ENCODE measurements at regions not wholly inside any gene's neighbourhood (a gene's known extent, or its start where the extent isn't known, plus 50 kb on each side); places are given as distances from the start of the nearest gene placed in this dataset.
"Not testable (repeated sequence)": the region's sequence is repeated elsewhere in the genome, so short reads cannot be mapped to it uniquely, and the experiment has no call there.

DNA sequence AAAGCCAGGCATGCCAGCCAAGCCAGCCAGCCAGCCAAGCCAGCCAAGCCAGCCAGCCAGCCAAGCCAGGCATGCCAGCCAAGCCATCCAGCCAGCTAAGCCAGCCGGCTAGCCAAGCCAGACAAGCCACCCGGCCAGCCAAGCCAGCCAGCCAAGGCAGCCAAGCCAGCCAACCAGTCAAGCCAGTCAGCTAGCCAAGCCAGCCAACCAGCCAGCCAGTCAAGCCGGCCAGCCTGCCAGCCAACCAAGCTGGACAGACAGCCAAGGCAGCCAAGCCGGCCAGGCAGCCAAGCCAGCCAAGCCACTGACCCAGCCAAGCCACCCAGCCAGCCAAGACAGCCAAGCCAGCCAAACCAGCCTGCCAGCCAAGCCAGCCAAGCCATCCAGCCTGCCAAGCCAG lies 326.9 kb upstream of the PLGLB2 start:
- BruUV-seq (replicated peaks); intact Hi-C loops (cut with micrococcal nuclease; ENCODE audit: unreplicated experiment); H3K27me3 Mint-ChIP-seq (ENCODE audit: unreplicated experiment); H3K27ac Mint-ChIP-seq (ENCODE audit: unreplicated experiment); CTCF ChIA-PET; H3K9me3 Mint-ChIP-seq (ENCODE audit: low read depth, unreplicated experiment); DNase-seq; H3K4me1 Mint-ChIP-seq (ENCODE audit: low read depth, unreplicated experiment); H3K4me3 Mint-ChIP-seq (ENCODE audit: low read depth, unreplicated experiment); H3K36me3 Mint-ChIP-seq (ENCODE audit: insufficient read depth, unreplicated experiment): not testable (repeated sequence)

DNA sequence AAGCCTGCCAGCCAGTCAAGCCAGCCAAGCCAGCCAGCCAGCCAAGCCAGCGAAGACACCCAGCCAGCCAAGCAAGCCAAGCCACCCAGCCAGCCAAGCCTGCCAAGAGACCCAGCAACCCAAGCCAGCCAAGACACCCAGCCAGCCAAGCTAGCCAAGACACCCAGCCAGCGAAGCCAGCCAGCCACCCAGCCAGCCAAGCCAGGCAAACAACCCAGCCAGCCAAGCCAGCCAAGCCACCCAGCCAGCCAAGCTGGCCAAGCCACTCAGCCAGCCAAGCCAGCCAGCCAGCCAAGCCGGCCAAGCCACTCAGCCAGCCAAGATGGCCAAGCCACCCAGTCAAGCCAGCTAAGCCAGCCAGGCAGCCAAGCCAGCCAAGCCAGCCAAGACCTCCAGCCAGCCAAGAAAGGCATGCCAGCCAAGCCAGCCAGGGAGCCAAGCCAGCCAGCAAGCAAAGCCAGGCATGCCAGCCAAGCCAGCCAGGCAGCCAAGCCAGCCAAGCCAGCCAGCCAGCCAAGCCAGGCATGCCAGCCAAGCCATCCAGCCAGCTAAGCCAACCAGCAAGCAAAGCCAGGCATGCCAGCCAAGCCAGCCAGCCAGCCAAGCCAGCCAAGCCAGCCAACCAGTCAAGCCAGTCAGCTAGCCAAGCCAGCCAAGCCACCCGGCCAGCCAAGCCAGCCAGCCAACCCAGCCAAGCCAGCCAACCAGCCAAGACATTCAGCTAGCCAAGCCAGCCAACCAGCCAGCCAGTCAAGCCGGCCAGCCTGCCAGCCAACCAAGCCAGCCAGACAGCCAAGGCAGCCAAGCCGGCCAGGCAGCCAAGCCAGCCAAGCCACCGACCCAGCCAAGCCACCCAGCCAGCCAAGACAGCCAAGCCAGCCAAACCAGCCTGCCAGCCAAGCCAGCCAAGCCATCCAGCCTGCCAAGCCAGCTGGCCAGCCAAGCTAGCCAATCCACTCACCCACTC lies 323.8 kb upstream of the PLGLB2 start:
- H3K27ac Mint-ChIP-seq (ENCODE audit: unreplicated experiment); H3K4me3 Mint-ChIP-seq (ENCODE audit: low read depth, unreplicated experiment); H3K36me3 Mint-ChIP-seq (ENCODE audit: insufficient read depth, unreplicated experiment); intact Hi-C loops (cut with micrococcal nuclease; ENCODE audit: unreplicated experiment); BruUV-seq (replicated peaks); CTCF ChIA-PET; H3K27me3 Mint-ChIP-seq (ENCODE audit: unreplicated experiment); H3K9me3 Mint-ChIP-seq (ENCODE audit: low read depth, unreplicated experiment); DNase-seq; H3K4me1 Mint-ChIP-seq (ENCODE audit: low read depth, unreplicated experiment): not testable (repeated sequence)

DNA sequence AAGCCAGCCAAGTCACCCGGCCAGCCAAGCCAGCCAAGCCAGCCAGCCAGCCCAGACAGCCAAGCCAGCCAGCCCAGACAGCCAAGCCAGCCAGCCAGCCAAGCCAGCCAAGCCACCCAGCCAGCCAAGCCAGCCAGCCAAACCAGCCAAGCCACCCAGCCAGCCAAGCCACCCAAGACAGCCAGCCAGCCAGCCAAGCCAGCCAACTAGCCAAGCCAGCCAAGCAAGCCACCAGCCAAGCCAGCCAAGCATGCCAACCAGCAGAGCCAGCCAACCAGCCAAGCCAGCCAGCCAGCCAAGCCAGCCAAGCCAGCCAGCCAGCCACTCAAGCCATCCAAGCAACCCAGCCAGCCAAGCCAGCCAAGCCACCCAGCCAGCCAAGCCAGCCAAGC lies 323.1 kb upstream of the PLGLB2 start:
- H3K27me3 Mint-ChIP-seq (ENCODE audit: unreplicated experiment); BruUV-seq (replicated peaks); intact Hi-C loops (cut with micrococcal nuclease; ENCODE audit: unreplicated experiment); CTCF ChIA-PET; DNase-seq; H3K9me3 Mint-ChIP-seq (ENCODE audit: low read depth, unreplicated experiment); H3K4me3 Mint-ChIP-seq (ENCODE audit: low read depth, unreplicated experiment); H3K4me1 Mint-ChIP-seq (ENCODE audit: low read depth, unreplicated experiment); H3K27ac Mint-ChIP-seq (ENCODE audit: unreplicated experiment); H3K36me3 Mint-ChIP-seq (ENCODE audit: insufficient read depth, unreplicated experiment): not testable (repeated sequence)

DNA sequence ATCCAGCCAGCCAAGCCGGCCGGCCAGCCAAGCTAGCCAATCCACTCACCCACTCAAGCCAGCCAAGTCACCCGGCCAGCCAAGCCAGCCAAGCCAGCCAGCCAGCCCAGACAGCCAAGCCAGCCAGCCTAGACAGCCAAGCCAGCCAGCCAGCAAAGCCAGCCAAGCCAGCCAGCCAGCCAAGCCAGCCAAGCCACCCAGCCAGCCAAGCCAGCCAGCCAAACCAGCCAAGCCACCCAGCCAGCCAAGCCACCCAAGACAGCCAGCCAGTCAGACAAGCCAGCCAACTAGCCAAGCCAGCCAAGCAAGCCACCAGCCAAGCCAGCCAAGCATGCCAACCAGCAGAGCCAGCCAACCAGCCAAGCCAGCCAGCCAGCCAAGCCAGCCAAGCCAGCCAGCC lies 322.7 kb upstream of the PLGLB2 start:
- H3K9me3 Mint-ChIP-seq (ENCODE audit: low read depth, unreplicated experiment); H3K4me1 Mint-ChIP-seq (ENCODE audit: low read depth, unreplicated experiment); H3K27me3 Mint-ChIP-seq (ENCODE audit: unreplicated experiment); intact Hi-C loops (cut with micrococcal nuclease; ENCODE audit: unreplicated experiment); H3K27ac Mint-ChIP-seq (ENCODE audit: unreplicated experiment); DNase-seq; H3K4me3 Mint-ChIP-seq (ENCODE audit: low read depth, unreplicated experiment); CTCF ChIA-PET; BruUV-seq (replicated peaks); H3K36me3 Mint-ChIP-seq (ENCODE audit: insufficient read depth, unreplicated experiment): not testable (repeated sequence)

DNA sequence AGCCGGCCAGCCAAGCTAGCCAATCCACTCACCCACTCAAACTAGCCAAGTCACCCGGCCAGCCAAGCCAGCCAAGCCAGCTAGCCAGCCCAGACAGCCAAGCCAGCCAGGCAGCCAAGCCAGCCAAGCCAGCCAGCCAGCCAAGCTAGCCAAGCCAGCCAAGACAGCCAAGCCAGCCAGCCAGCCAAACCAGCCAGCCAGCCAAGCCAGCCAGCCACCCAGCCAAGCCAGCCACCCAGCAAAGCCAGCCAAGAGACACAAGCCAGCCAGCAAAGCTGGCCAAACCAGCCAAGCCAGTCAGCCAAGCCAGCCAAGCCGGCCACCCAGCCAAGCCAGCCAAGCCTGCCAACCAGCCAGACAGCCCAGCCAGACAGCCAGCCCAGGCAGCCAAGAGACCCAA lies 322.2 kb upstream of the PLGLB2 start:
- H3K9me3 Mint-ChIP-seq (ENCODE audit: low read depth, unreplicated experiment); CTCF ChIA-PET; BruUV-seq (replicated peaks): not testable (repeated sequence)

DNA sequence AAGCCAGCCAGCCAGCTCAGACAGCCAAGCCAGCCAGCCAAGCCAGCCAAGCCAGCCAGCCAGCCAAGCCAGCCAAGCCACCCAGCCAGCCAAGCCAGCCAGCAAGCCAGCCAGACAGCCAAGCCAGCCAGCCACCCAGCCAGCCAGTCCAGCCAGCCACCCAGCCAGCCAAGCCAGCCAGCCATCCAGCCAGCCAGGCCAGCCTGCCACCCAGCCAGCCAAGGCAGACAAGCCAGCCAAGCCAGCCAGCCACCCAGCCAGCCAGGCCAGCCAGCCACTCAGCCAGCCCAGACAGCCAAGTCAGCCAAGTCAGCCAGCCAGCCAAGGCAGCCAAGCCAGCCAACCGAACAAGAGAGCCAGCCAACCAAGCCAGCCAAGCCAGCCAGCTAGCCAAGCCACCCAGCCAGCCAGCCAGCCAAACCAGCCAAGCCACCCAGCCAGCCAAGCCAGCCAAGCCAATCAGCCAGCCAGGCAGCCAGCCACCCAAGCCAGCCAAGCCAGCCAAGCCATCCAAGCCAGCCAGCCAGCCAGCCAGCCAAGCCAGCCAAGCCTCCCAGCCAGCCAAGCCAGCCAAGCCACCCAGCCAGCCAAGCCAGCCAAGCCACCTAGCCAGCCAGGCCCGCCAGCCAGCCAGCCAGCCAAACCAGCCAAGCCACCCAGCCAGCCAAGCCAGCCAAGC lies 319.3 kb upstream of the PLGLB2 start:
- H3K36me3 Mint-ChIP-seq (ENCODE audit: insufficient read depth, unreplicated experiment); H3K27ac Mint-ChIP-seq (ENCODE audit: unreplicated experiment); H3K4me1 Mint-ChIP-seq (ENCODE audit: low read depth, unreplicated experiment); H3K27me3 Mint-ChIP-seq (ENCODE audit: unreplicated experiment); BruUV-seq (replicated peaks); H3K9me3 Mint-ChIP-seq (ENCODE audit: low read depth, unreplicated experiment); CTCF ChIA-PET; H3K4me3 Mint-ChIP-seq (ENCODE audit: low read depth, unreplicated experiment); DNase-seq; intact Hi-C loops (cut with micrococcal nuclease; ENCODE audit: unreplicated experiment): not testable (repeated sequence)

More for the DNA sequence above, 322.2 kb upstream of the PLGLB2 start:
- H3K4me3 Mint-ChIP-seq (ENCODE audit: low read depth, unreplicated experiment); H3K4me1 Mint-ChIP-seq (ENCODE audit: low read depth, unreplicated experiment); H3K36me3 Mint-ChIP-seq (ENCODE audit: insufficient read depth, unreplicated experiment); H3K27me3 Mint-ChIP-seq (ENCODE audit: unreplicated experiment); DNase-seq; intact Hi-C loops (cut with micrococcal nuclease; ENCODE audit: unreplicated experiment); H3K27ac Mint-ChIP-seq (ENCODE audit: unreplicated experiment): not testable (repeated sequence)

DNA sequence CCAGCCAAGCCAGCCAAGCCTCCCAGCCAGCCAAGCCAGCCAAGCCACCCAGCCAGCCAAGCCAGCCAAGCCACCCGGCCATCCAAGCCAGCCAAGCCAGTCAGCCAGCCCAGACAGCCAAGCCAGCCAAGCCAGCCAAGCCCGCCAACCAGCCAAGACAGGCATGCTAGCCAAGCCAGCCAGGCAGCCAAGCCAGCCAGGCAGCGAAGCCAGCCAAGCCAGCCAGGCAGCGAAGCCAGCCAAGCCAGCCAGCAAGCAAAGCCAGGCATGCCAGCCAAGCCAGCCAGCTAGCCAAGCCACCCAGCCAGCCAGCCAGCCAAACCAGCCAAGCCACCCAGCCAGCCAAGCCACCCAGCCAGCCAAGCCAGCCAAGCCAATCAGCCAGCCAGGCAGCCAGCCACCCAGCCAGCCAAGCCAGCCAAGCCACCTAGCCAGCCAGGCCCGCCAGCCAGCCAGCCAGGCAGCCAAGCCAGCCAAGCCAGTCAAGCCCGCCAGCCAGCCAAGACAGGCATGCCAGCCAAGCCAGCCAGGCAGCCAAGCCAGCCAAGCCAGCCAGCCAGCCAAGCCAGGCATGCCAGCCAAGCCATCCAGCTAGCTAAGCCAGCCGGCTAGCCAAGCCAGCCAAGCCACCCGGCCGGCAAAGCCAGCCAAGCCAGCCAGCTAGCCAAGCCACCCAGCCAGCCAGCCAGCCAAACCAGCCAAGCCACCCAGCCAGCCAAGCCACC lies 318.5 kb upstream of the PLGLB2 start:
- CTCF ChIA-PET; intact Hi-C loops (cut with micrococcal nuclease; ENCODE audit: unreplicated experiment); H3K9me3 Mint-ChIP-seq (ENCODE audit: low read depth, unreplicated experiment); H3K36me3 Mint-ChIP-seq (ENCODE audit: insufficient read depth, unreplicated experiment); H3K27me3 Mint-ChIP-seq (ENCODE audit: unreplicated experiment); H3K4me3 Mint-ChIP-seq (ENCODE audit: low read depth, unreplicated experiment); DNase-seq; BruUV-seq (replicated peaks); H3K27ac Mint-ChIP-seq (ENCODE audit: unreplicated experiment); H3K4me1 Mint-ChIP-seq (ENCODE audit: low read depth, unreplicated experiment): not testable (repeated sequence)

DNA sequence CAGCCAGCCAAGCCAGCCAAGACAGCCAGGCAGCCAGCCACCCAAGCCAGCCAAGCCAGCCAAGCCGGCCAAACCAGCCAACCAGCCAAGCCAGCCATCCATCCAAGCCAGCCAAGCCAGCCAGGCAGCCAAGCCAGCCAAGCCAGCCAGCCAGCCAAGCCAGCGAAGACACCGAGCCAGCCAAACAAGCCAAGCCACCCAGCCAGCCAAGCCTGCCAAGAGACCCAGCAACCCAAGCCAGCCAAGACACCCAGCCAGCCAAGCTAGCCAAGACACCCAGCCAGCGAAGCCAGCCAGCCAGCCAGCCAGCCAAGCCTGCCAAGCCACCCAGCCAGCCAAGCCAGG lies 318.0 kb upstream of the PLGLB2 start:
- intact Hi-C loops (cut with micrococcal nuclease; ENCODE audit: unreplicated experiment); H3K36me3 Mint-ChIP-seq (ENCODE audit: insufficient read depth, unreplicated experiment): not testable (repeated sequence)

DNA sequence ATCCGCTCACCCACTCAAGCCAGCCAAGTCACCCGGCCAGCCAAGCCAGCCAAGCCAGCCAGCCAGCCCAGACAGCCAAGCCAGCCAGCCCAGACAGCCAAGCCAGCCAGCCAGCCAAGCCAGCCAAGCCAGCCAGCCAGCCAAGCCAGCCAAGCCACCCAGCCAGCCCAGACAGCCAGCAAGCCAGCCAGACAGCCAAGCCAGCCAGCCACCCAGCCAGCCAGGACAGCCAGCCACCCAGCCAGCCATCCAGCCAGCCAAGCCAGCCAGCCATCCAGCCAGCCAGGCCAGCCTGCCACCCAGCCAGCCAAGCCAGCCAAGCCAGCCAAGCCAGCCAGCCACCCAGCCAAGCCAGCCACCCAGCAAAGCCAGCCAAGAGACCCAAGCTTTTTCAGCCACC lies 316.8 kb upstream of the PLGLB2 start:
- CTCF ChIA-PET; H3K9me3 Mint-ChIP-seq (ENCODE audit: low read depth, unreplicated experiment); H3K27ac Mint-ChIP-seq (ENCODE audit: unreplicated experiment); BruUV-seq (replicated peaks); H3K36me3 Mint-ChIP-seq (ENCODE audit: insufficient read depth, unreplicated experiment); DNase-seq; H3K4me3 Mint-ChIP-seq (ENCODE audit: low read depth, unreplicated experiment); H3K4me1 Mint-ChIP-seq (ENCODE audit: low read depth, unreplicated experiment); H3K27me3 Mint-ChIP-seq (ENCODE audit: unreplicated experiment); intact Hi-C loops (cut with micrococcal nuclease; ENCODE audit: unreplicated experiment): not testable (repeated sequence)

More for the DNA sequence above, 318.0 kb upstream of the PLGLB2 start:
- H3K27me3 Mint-ChIP-seq (ENCODE audit: unreplicated experiment); H3K4me1 Mint-ChIP-seq (ENCODE audit: low read depth, unreplicated experiment); BruUV-seq (replicated peaks); H3K9me3 Mint-ChIP-seq (ENCODE audit: low read depth, unreplicated experiment); CTCF ChIA-PET; H3K27ac Mint-ChIP-seq (ENCODE audit: unreplicated experiment); H3K4me3 Mint-ChIP-seq (ENCODE audit: low read depth, unreplicated experiment); DNase-seq: not testable (repeated sequence)

Data from Calu3 (cell line).